Cardiac muscle cell (in vitro differentiated cells and primary cell): ENCODE measurements at regions not wholly inside any gene's neighbourhood (a gene's known extent, or its start where the extent isn't known, plus 50 kb on each side); places are given as distances from the start of the nearest gene placed in this dataset.

Source experiments
- DNase-seq, 2 donors: peaks; one replicate each; pipeline versions ENCODE4 v3.0.0 to v3.0.0-alpha.2; 2010 to 2017; ENCODE audit warnings: low read depth in 1 of 2, low spot score in 1 of 2
- H3K27ac ChIP-seq: fragments of 200-600 bp; sonication (generic); 2 replicates; pipeline ENCODE4 v1.5.1; 2016
- H3K27me3 ChIP-seq: fragments of 200-600 bp; sonication (generic); 2 replicates; pipeline ENCODE4 v1.6.0; 2016; ENCODE audit warnings: control low read depth
- H3K36me3 ChIP-seq: fragments of 200-600 bp; sonication (generic); 2 replicates; pipeline ENCODE4 v1.5.1; 2016; ENCODE audit warnings: control low read depth
- H3K4me1 ChIP-seq: fragments of 200-600 bp; sonication (generic); 2 replicates; pipeline ENCODE4 v1.8.1; 2017; ENCODE audit warnings: low read depth, mild to moderate bottlenecking, mixed run types
- H3K4me3 ChIP-seq: fragments of 200-600 bp; sonication (generic); 2 replicates; pipeline ENCODE4 v1.5.1; 2016; ENCODE audit warnings: mild to moderate bottlenecking
- H3K9me3 ChIP-seq: fragments of 200-600 bp; sonication (generic); 2 replicates; pipeline ENCODE4 v1.5.1; 2017; ENCODE audit warnings: low read depth, mild to moderate bottlenecking, control low read depth
- TF ChIP-seq, protein P1 (sequence below): IDR thresholded peaks from 2 replicates; pipeline ENCODE4 v1.5.1; 2012; ENCODE audit warnings: low read depth, mild to moderate bottlenecking, low read length

- DNase-seq = no peak
- Histone ChIP-seq H3K27me3 (no peaks in the 10 kb centered on the region), H3K36me3 (no peaks in the 10 kb centered on the region), H3K27ac (no peak overlapping the region), H3K4me1 (no peaks in the 10 kb centered on the region), H3K4me3 (no peak overlapping the region), H3K9me3 (no peaks in the 10 kb centered on the region)
- TF ChIP-seq, protein P1, sequence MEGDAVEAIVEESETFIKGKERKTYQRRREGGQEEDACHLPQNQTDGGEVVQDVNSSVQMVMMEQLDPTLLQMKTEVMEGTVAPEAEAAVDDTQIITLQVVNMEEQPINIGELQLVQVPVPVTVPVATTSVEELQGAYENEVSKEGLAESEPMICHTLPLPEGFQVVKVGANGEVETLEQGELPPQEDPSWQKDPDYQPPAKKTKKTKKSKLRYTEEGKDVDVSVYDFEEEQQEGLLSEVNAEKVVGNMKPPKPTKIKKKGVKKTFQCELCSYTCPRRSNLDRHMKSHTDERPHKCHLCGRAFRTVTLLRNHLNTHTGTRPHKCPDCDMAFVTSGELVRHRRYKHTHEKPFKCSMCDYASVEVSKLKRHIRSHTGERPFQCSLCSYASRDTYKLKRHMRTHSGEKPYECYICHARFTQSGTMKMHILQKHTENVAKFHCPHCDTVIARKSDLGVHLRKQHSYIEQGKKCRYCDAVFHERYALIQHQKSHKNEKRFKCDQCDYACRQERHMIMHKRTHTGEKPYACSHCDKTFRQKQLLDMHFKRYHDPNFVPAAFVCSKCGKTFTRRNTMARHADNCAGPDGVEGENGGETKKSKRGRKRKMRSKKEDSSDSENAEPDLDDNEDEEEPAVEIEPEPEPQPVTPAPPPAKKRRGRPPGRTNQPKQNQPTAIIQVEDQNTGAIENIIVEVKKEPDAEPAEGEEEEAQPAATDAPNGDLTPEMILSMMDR = no peak
Observed at GRCh38 chr20:19027971-19028370, 184.5 kb upstream of the SLC24A3 start.

DNA sequence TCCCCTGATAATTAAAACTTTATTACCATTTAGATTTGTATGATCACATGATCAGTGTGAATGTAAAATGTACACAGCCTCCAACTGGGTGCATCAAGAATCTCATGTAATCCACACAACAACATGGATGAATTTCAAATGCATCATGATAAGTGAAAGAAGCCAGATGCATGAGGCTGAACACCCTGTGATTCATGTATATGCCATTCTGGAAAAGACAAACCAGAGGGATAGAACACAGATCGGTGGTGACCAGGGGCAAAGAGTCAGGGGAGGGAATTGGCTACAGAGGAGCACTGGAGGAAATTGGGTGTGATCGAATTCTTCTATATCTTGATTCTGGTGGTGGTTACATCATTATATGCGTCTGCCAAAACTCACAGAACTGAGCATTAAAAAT is 170.7 kb upstream of the SLC24A3 start:
- DNase-seq = no peak
- Histone ChIP-seq H3K9me3 (no peaks in the 10 kb centered on the region), H3K36me3 (no peaks in the 10 kb centered on the region), H3K27ac (no peak overlapping the region), H3K27me3 (no peaks in the 10 kb centered on the region), H3K4me3 (no peak overlapping the region), H3K4me1 (peaks cover under 1% of the 10 kb centered on the region)
- TF ChIP-seq, protein P1 = no peak

DNA sequence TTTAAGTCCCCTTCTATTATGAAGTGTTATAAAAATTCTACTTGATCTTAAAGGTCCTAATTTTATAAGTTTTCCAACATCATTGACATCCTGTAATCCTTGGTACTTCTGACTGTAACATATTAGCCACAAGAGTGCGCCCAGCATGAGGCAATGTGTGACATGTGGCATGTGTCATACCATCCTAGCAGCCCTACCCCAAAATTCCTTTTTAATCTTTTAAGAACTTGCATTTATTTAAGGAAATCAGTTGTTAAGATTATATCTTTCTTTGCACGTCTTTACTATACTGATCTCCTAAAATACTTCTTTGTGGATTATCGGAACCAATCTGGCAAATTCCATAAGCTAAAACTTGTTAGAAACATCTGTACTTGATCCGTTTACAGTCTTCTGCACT is 167.1 kb upstream of the SLC24A3 start:
- Histone ChIP-seq H3K27ac (no peak overlapping the region), H3K4me3 (no peak overlapping the region), H3K36me3 (no peaks in the 10 kb centered on the region), H3K4me1 (peaks cover 31% of the 10 kb centered on the region), H3K27me3 (no peaks in the 10 kb centered on the region), H3K9me3 (no peaks in the 10 kb centered on the region)
- TF ChIP-seq, protein P1 = no peak
- no peak for DNase-seq

- TF ChIP-seq, protein P1 = no peak
- Histone ChIP-seq H3K9me3 (no peaks in the 10 kb centered on the region), H3K27me3 (no peaks in the 10 kb centered on the region), H3K36me3 (no peaks in the 10 kb centered on the region), H3K4me1 (peaks cover 43% of the 10 kb centered on the region), H3K27ac (no peak overlapping the region), H3K4me3 (no peak overlapping the region)
- DNase-seq = no peak
Observed at GRCh38 chr20:19047040-19047950, 165.1 kb upstream of the SLC24A3 start.

- Histone ChIP-seq H3K9me3 (no peaks in the 10 kb centered on the region), H3K27ac (no peak overlapping the region), H3K4me1 (peaks cover 43% of the 10 kb centered on the region), H3K4me3 (no peak overlapping the region), H3K27me3 (no peaks in the 10 kb centered on the region), H3K36me3 (no peaks in the 10 kb centered on the region)
- no peak for DNase-seq
- TF ChIP-seq, protein P1 = no peak
Observed at GRCh38 chr20:19047951-19048296, 164.5 kb upstream of the SLC24A3 start.
